GM21360 (cell line): ENCODE measurements at regions not wholly inside any gene's neighbourhood (a gene's known extent, or its start where the extent isn't known, plus 50 kb on each side); places are given as distances from the start of the nearest gene placed in this dataset.
"Not testable (repeated sequence)": the region's sequence is repeated elsewhere in the genome, so short reads cannot be mapped to it uniquely, and the experiment has no call there.

Experiments used
- ATAC-seq: cut with Tn5 transposase; IDR thresholded peaks from one replicate; pipeline ENCODE4 v1.9.1; 2021; ENCODE audit warnings: mild to moderate bottlenecking, moderate library complexity; ENCODE audit not compliant: unreplicated experiment

- no peak for ATAC-seq
These were observed 270.2 kb downstream of the EN1 start for GRCh38 chr2:118577202-118577601.

- no peak for ATAC-seq
These were observed 271.2 kb downstream of the EN1 start for GRCh38 chr2:118576109-118576855.

GRCh38 chr2:118572380-118572779 lies 275.1 kb downstream of the EN1 start:
- not testable (repeated sequence) for ATAC-seq

GRCh38 chr2:118569876-118570535 lies 277.4 kb downstream of the EN1 start:
- no peak for ATAC-seq

- ATAC-seq = no peak
These were observed 278.7 kb downstream of the EN1 start for GRCh38 chr2:118568700-118569099.

- ATAC-seq = no peak
These were observed 281.5 kb downstream of the EN1 start for GRCh38 chr2:118565786-118566540.

- no peak for ATAC-seq
These were observed 282.1 kb downstream of the EN1 start for GRCh38 chr2:118565301-118565700.

- no peak for ATAC-seq
These were observed 285.3 kb downstream of the EN1 start for GRCh38 chr2:118562144-118562543.

- no peak for ATAC-seq
These were observed 288.6 kb downstream of the EN1 start for GRCh38 chr2:118558846-118559245.

- ATAC-seq = no peak
These were observed 289.7 kb downstream of the EN1 start for GRCh38 chr2:118557791-118558190.

- ATAC-seq = no peak
These were observed 290.4 kb downstream of the EN1 start for GRCh38 chr2:118557016-118557415.

- ATAC-seq = no peak
These were observed 292.8 kb downstream of the EN1 start for GRCh38 chr2:118554616-118555015.

- ATAC-seq = no peak
These were observed 297.9 kb downstream of the EN1 start for GRCh38 chr2:118549503-118549902.

GRCh38 chr2:118548880-118549488 lies 298.5 kb downstream of the EN1 start:
- ATAC-seq = no peak

GRCh38 chr2:118539290-118539689 lies 308.2 kb downstream of the EN1 start:
- no peak for ATAC-seq

GRCh38 chr2:118536306-118536705 lies 311.1 kb downstream of the EN1 start:
- no peak for ATAC-seq

GRCh38 chr2:118535818-118536212 lies 311.6 kb downstream of the EN1 start:
- ATAC-seq = no peak

- ATAC-seq = no peak
These were observed 312.2 kb downstream of the EN1 start for GRCh38 chr2:118535171-118535817.

- ATAC-seq = no peak
These were observed 316.5 kb downstream of the EN1 start for GRCh38 chr2:118530976-118531375.

GRCh38 chr2:118529908-118530599 lies 317.4 kb downstream of the EN1 start:
- no peak for ATAC-seq
